A549 (cell line): ENCODE measurements at regions not wholly inside any gene's neighbourhood (a gene's known extent, or its start where the extent isn't known, plus 50 kb on each side); places are given as distances from the start of the nearest gene placed in this dataset.

Source experiments
- EP300 ChIP-seq, 2 experiments: fragments of >200 bp; sonication (Bioruptor Twin); formaldehyde crosslinking; IDR thresholded peaks; 2 replicates in 1 of 2; 3 replicates in 1 of 2; pipeline ENCODE4 v1.6.1; 2016 to 2017
- HOXA7 ChIP-seq: fragments of 250-450 bp; sonication (Bioruptor Pico); IDR thresholded peaks from 2 replicates; pipeline ENCODE4 v1.5.0; 2020; ENCODE audit warnings: mild to moderate bottlenecking, moderate library complexity
- MAZ ChIP-seq: fragments of 150-350 bp; IDR thresholded peaks from 2 replicates; pipeline ENCODE4 v1.6.1; 2014; ENCODE audit warnings: antibody characterized with exemption, low read depth, low read length, borderline replicate concordance
- NFE2L2 ChIP-seq: fragments of 150-350 bp; conservative IDR thresholded peaks from 2 replicates; pipeline ENCODE4 v1.6.1; 2014; ENCODE audit warnings: low read length
- POLR2A ChIP-seq: IDR thresholded peaks from 2 replicates; pipeline ENCODE4 v1.6.1; 2012; ENCODE audit warnings: mild to moderate bottlenecking, low read length
- REST ChIP-seq: fragments of 200-600 bp; sonication (generic); IDR thresholded peaks from 2 replicates; pipeline ENCODE4 v1.6.1; 2016; ENCODE audit warnings: antibody characterized with exemption, mild to moderate bottlenecking, moderate library complexity
- TF ChIP-seq, protein P1 (sequence below): IDR thresholded peaks from 2 replicates; pipeline ENCODE4 v1.6.1; 2012
- TF ChIP-seq, protein P2 (sequence below): fragments of >200 bp; sonication (Bioruptor Twin); formaldehyde crosslinking; IDR thresholded peaks from 3 replicates; pipeline ENCODE4 v1.5.1; 2016

DNA sequence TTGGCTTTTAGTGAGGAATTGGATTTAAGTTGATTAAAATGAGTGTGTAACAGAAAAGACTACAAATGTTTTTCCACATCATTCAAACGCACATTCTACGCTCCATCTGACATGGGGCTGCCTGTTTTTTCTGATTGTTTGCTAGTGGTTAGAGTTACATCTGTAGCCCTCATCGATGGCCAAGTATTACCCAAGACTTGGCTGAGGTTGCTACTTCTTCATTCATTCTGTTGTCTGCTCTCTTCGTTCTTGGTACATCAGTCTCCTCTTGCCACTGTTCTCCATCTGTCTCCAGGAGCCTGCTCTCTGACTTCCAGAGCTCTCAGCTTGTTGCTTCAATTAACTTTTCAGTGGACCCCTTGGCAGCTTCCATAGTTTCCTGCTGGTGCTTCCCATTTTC, 1844.6 kb upstream of the TENM3 start:
- TF ChIP-seq, protein P1, sequence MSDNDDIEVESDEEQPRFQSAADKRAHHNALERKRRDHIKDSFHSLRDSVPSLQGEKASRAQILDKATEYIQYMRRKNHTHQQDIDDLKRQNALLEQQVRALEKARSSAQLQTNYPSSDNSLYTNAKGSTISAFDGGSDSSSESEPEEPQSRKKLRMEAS: no peak
- TF ChIP-seq, protein P2, sequence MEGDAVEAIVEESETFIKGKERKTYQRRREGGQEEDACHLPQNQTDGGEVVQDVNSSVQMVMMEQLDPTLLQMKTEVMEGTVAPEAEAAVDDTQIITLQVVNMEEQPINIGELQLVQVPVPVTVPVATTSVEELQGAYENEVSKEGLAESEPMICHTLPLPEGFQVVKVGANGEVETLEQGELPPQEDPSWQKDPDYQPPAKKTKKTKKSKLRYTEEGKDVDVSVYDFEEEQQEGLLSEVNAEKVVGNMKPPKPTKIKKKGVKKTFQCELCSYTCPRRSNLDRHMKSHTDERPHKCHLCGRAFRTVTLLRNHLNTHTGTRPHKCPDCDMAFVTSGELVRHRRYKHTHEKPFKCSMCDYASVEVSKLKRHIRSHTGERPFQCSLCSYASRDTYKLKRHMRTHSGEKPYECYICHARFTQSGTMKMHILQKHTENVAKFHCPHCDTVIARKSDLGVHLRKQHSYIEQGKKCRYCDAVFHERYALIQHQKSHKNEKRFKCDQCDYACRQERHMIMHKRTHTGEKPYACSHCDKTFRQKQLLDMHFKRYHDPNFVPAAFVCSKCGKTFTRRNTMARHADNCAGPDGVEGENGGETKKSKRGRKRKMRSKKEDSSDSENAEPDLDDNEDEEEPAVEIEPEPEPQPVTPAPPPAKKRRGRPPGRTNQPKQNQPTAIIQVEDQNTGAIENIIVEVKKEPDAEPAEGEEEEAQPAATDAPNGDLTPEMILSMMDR: no peak
- TF ChIP-seq HOXA7 (CRISPR knock-in tag) (no peak), EP300 (IDR thresholded peaks at IDR 0.05) (no peak), MAZ (no peak), REST (no peak), POLR2A (no peak), NFE2L2 (no peak)
